NCI-H446 treated with DMSO at 0.1 percent for 48 hours (cell line): ENCODE measurements at regions not wholly inside any gene's neighbourhood (a gene's known extent, or its start where the extent isn't known, plus 50 kb on each side); places are given as distances from the start of the nearest gene placed in this dataset.

Experiments used
- DNase-seq: peaks from one replicate; lab custom pipeline; 2025; lab: John Stamatoyannopoulos, UW

DNA sequence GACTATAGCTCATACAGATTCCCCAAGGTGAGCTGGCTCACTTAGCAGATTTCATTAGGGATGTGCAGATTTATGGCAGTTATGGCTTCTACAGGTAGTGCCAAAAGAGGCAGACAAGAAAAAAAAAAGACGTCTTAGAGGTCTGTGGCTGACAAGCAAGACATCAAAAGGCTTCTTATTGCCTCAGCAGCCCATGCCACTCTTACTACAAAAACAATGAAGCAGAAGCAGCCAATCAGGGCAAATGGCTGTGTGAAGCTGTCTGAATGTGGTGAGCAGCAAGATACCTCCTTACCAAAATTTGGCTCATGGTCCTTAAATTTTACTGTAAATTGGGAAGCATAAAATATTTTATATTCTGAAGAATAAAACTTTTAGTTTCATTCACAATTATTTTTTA lies 557.5 kb upstream of the GOLIM4 start:
- no peak for DNase-seq

DNA sequence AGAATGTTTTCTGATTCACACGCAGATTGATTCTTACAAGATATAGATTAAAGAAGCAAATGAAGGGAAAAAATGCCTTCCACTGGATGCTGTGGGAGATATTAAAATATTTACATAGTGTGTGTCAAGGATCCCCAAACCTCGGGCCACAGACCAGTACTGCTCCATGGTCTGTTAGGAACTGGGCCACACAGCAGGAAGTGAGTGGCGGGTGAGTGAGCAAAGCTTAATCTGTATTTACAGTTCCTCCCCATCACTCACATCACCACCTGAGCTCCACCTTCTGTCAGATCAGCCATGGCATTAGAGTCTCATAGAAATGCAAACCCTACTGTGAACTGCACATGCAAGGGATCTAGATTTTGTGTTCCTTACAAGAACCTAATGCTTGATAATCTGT lies 552.6 kb upstream of the GOLIM4 start:
- no peak for DNase-seq

DNA sequence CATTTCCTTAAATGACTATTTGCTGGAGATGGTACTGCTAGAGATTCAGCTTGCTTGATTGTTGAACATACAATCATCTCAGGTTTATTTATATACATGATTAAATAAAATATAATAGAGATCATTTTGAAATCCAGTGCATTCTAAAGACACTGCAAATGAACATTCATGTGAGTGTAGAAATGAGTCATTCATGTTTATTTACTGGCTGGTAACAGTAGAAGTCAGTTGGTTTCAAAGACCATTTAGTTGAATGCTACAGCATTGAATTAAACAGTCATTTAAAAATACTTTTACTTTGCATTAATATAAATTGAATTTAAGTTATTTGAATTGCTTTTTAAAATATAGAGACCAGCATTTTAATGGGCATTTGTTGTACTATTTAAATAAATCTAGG lies 551.9 kb upstream of the GOLIM4 start:
- no peak for DNase-seq

DNA sequence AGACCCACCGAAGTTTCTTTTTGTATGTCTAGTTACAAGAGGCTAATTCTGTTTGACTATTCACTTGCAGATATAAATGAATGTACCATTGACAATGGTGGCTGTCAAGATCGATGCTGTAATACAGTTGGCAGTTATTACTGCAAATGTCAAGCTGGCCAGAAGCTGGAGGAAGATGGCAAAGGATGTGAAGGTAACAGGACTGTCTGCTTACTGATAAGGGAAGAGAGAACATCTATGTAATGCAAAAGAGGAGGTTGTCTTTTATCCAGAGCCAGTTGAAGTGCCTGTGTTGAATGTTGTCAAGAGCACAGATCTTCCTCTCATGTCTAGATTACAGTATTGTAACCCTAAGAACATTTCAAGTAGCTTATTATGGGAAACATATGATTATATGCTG lies 549.5 kb upstream of the GOLIM4 start:
- DNase-seq = no peak

DNA sequence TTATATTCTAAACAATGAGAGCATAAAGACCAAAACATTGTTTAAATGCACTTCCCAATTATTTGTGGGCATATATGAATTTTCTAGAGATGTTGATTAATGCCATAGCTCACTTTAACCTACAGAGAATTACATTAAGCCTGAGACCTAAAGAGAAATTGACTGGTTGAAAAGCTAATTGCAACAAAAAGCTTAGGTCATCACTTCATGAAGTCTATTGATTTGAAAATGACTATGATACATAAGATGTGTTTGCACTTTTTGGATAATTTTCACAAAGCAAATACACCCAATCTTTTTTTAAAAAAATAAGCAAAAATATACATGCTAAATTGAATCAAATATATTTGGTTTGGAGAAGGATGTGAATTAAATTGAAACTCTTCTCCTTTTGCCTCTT lies 532.8 kb upstream of the GOLIM4 start:
- no peak for DNase-seq

DNA sequence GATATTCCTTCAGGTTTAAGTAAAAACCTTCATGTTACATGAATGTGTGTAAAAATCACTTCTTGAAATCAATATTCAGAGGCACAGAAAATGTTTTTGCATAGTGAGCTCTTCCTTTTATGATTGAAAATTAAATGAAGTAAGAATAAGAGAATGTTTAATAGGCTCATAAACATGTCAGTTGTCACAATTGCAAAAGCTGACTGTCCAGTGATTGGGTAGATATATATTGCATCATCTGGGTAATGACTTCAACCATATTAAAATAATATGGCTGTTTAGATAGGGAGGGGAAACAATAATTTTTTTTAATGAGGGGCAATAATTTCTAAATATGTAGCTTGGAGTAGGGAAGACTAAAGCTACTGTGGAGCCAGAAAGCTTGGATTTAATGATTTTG lies 529.8 kb upstream of the GOLIM4 start:
- DNase-seq = no peak

DNA sequence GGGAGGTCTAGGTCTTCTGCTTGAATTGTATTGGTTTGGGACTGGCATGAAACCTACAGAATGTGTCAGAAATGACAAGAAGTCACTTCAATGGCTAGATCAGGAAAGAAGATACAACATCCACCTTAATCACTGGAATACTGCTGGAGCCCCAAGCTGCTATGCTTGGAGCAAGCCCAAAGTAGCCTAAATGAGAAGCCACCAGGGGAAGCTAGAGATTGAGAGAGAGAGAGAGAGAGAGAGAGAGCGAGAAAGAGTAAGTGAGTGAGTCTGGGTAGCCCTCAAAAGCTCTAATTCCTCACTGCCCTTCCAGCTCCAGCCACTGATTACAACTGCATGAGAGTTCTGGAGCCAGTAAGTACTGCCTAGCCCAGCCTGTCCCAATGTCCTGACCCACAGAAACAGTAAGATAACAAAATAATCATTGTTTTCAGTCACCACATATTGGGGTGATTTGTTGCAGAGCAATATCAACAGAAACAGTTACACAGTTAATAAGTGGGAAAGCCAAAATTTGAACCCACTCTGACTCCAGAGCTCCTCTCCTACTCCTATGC lies 529.2 kb upstream of the GOLIM4 start:
- peak; percentile 9 for DNase-seq

DNA sequence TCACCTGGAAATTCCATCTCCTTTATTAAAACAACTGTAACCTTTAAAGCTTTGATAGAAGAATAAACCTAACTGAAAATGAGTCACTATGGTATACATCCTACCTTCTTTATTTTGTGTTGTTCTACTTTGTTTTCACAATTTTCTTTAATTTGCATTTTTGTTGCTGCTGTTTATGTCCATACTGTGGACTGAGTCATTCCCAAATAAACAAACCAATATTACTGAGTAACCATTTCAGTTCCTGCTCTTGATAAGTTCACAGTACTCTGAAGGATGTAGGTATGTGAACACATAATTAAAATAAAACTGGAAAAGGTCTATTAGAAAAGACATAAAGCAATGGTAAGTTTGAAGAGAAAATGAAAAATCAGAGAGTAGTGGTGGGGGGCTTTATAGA lies 528.5 kb upstream of the GOLIM4 start:
- DNase-seq = no peak

DNA sequence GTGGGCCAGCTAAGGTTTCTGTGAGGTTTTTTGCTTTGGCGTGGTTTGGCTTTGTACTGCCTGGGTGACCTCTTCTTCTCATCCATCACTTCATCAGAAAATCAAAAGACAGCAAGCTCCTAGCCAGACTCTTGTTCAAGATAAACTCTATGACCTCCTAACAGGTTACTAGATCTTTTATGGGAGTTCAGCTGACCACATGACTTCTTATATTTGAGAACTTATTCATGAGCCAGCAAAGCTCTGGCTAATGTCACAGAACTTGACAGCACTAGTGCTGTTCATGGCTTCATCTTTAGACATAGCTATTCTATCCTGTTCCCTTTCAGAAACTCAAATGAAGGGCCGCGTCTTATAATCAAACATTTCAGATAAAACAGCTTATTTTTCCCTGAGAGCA lies 527.1 kb upstream of the GOLIM4 start:
- DNase-seq = no peak

DNA sequence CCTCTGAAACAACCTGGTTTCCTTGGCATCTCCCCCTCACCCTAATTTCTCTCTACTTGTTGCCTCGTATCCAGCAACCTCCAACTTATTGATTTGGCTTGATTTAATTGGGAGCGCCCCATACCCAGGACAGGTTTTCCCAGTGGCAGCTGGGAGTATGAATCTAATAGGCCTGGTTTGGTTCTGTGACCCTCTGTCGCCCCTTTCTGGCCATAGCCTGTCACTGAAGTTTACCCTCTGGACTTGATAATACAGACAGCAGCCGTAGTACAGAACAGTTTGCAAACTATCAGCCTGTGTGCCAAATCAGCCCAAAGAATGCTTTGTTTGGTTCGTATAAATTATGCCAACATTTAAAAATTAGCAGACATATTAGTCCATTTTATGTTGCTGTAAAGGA lies 525.1 kb upstream of the GOLIM4 start:
- DNase-seq = peak; percentile 27

DNA sequence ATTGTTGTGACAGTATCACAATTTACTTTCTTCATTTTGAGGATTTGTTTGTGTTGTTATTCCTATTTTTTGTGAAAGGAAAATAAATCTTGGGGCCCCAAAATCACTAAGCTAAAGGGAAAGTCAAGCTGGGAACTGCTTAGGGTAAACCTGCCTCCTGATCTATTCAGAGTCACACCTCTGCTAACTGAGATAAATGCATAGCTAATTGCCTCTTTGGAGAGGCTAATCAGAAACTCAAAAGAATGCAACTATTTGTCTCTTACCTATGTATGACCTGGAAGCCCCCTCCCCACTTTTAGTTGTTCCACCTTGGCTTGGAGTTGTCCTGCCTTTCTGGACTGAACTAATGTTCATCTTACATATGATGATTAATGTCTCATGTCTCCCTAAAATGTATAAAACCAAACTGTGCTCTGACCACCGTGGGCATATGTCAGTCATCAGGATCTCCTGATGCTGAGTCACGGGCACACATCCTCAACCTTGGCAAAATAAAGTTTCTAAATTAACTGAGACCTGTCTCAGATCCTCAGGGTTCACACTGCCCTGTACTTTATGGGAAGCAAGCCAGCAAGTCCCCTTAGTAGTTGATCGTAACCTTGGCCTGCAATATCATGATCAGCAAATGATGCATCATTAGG lies 523.2 kb upstream of the GOLIM4 start:
- no peak for DNase-seq

DNA sequence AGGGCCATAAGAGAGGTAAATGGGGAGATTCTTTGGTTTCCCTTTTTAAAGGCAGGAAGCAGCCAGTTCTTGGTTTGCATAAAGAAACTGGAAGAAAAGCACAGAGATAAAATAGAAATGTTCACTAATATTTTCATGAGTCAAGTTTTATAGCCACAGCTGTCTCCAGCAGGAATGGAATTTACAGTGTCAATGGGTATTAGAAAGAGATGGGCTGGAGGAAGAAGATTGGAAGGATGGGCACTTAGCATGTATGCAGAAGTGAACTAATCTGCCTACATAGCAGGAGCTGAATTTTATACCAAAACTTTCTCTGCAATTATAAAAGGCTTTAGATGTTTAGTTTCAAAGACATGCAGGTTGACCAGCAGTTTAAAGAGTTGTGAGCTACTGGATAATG lies 521.9 kb upstream of the GOLIM4 start:
- no peak for DNase-seq

DNA sequence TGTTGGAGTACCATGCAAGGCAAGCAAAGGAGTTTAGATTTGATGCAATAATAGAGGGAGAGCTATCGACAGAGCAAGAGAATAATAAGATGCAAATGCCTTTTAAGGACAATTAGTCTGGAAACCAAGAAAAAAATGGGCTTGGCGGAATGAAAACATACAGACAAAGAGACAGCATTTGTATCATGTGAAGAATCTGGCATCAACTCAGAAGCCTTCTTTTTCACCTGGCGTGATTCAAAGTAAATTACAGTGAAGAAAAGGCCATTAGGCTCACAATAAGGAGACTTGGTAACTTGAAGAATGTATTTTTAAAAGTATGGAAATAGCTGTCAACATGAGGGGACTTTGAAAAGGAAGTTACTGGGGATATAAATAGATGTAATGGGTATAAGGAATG lies 521.2 kb upstream of the GOLIM4 start:
- DNase-seq = no peak

DNA sequence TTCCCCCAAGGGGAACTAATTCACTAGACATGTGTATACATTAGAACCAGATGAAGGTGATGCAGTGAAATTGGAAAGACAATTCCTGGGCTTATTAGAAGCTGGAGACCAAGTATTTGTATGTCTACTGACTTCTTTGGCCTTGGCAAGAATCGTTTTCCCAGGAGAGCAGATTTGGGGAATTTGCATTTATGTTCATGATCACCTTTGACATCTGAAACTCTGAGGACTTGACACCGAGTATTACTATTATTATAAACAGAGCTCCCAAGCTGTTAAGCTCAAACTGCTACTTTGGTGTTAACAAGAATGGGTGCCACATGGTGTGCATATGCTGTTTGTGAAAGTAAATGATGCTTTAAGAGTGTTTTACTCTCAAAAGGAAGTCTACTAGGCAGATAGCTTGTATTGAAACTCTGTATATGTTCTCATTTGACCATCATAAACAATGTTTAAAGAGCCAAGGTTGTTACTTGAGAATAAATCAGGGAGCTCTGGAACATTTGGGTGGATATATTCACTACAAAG lies 519.8 kb upstream of the GOLIM4 start:
- no peak for DNase-seq

DNA sequence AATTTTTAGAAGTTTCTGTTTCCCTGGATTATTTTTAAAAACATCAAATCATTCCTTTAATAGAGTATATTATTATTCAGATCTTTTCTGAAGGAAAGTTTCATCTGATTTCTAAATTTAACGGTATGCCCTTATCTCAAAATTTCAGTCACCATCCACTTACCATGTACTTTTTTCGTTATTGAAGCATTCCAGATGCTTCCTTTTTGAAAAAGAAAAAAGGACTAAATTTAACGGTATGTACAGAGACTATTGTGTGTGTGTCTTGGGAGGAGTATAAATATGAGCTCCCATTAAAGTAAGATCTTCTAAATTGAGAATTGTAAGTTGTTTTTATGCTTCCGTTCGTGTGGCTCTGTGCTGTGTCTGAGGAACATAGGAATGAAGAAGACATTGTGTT lies 517.4 kb upstream of the GOLIM4 start:
- DNase-seq = no peak

DNA sequence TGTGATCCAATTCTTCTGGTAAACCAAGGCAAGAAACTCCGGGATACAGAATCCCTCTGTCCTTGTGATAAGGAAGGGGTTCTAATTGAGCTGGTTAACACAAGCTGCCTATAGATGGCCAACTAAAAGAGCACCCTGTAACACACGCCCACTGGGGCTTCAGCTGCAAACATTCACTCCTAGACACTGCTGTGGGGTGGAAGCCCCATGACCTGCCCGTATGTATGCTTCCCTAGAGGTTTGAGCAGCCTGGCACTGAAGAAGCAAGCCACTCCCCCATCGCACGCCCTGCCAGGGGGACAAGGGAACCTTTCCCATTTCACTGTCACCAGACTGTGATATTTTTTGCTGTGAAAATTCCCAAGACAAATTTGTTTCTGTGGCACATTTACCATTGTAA lies 516.9 kb upstream of the GOLIM4 start:
- no peak for DNase-seq

DNA sequence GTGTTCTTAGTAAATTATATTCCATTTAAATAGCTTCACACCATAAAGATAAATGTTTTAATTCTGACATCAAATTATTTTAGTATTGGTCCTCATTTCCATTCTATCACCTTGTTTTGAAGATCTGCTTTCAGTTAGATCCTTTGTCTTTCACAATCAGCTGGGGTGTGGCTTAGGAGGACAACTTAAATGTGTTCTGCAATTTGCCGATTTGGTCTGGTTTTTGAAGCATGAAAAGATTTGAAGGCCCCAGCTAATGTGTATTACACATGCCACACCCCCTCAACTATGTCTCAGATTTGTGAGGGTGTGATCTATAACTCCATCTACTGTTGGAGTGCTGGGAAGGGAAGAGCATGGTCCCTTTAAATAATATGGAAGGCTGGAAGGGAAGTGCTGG lies 516.1 kb upstream of the GOLIM4 start:
- DNase-seq = no peak

DNA sequence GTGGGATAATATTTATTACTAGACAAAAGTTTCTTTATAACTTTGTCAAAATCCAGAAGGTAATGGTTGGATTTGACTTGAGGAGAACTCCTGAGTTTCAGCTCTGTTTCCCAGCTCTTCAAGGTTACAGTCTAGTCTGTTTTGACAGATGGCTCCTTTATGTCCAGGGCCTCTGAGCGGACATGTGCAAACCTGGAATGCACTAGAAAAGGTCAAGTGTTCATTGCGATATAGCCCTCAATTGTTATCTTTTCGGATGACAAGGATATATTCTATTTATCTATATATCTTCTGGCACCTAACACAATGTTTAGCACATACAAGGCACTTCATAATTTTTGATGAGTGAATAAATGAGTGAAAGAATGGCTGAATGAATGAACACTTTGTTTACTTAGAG lies 513.2 kb upstream of the GOLIM4 start:
- DNase-seq = no peak

DNA sequence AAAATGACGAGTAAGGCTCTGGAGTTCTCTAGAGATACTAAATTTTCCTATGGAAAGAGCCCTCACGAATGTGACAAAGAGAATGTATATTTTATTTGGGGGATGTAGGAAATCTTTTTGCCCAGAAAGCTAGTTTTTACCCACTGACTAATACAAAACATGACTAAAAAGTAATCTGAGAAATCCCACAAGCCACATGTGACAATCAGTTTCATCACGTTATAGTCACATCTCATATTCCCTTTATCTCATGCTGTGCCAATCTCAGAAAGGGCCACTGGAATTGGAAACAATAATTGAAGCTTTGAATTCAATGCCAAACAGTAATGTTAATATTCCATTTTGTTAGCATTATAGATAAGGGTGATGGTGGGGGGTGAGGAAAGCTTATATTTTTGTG lies 509.0 kb upstream of the GOLIM4 start:
- no peak for DNase-seq

DNA sequence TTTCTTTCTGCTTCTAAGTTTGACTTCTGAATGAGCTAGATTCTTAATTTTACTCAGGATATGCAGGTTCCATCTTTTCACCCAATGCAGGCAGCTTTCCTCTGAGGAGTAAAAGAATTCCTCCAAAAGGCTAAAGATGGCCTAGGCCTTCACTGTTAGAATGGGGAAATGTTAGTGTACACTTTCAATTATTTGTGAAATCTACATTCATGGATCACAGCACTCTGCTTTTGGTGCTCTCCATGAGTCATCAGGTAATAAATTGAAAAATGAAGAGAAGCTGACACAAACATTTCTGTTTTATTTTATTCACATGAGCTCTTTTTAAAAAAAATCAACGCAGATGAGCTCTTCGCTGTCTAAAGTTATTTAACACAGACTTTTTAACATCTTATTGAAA lies 502.5 kb upstream of the GOLIM4 start:
- DNase-seq = no peak

DNA sequence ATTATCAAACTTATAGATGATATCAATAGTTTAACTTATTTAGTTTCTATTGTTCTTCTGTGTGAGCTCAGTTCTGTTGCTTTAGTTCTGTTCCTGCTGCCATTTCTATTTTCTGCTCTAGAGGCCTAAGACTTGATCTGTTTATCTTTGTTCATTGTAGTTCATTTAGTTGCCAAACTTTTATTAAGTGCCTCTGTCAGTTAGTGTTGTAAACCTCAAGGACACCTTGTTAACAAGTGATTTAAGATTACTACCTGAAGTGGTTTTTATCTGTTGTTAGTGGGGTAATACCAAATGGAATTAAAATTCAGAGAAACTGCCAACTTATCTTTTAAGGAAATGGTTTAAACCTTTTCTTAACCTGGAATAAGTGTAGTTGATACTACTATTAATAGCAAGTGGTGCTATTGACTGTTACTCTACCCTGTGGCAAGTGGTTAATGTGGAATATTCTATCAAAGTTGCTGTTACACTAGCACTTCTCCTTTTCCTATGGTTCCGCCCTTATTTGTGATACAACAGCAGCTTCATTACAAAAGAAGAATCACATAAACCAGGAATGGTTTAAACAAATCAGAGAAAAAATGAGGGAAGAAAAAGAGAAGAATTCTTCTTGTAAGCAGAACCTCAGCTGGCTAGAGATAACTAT lies 500.6 kb upstream of the GOLIM4 start:
- DNase-seq = no peak

DNA sequence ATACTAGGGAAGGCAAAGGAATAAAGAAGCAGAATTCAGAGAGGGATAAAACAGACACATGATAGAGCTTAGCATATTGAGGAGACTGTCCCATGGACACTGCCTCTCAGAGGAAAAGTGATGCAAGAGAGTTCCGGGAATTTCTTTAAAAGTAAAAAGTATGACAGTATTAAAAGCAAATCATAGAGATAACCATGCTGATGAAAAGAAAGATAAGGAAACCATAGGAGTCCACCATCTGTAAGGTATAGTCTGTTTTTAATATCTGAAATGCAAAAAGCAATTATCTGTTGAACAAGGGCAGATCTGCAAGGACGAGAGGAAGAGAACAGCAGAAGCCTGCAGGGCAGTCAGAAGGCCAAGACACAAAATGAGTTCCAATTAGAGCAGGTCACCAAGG lies 495.9 kb upstream of the GOLIM4 start:
- no peak for DNase-seq

DNA sequence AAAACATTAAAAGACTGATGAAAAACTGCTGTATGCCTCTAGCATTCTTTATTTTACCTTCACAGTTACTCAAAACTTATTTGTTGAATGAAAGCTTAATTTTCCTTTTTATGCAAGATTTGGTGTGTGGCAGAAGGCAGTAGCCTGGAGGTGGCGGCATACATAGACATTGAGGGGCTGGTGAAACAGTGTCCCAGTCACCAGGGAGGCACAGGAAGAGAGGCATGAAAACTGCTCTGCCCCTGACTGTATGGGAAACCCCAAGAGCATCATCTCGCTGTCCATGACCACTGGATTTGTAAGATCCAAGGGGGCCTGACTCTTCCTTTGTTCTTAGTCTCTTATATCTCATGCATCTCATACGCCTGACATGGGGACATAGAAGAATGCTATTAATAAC lies 493.7 kb upstream of the GOLIM4 start:
- DNase-seq = no peak

DNA sequence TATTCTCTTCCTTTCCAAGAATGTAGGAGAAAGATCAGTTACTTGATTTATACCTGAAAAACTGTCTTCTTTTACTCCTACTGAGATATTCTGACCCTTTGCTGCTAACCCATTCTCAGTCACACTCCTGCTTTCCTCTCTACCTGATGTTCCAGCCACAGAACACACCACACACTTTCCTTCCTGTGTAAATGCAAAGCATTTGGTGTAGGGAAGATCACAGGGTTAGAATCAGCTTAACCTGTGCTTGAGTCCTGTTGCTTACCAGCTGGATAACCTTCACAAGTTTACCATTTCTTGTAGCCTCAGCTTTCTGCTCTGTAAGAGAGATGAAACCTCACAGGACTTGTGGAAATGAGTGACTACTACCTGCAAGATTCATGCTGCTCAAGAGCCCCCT lies 489.8 kb upstream of the GOLIM4 start:
- DNase-seq = no peak
